ENCODE measurements at regions not wholly inside any gene's neighbourhood (a gene's known extent, or its start where the extent isn't known, plus 50 kb on each side); places are given as distances from the start of the nearest gene placed in this dataset.

GRCh38 chr5:2272755-2273154 is 390.0 kb upstream of the IRX4 start:
- FAIRE-seq: no peak
- no peak for DNase-seq (ENCODE audit: low spot score)

- no peak for DNase-seq (ENCODE audit: low spot score)
- no peak for FAIRE-seq
Measured at GRCh38 chr5:2272039-2272438, 389.3 kb upstream of the IRX4 start.

- DNase-seq (ENCODE audit: low spot score) (no peak), FAIRE-seq (peak; percentile 76)
Measured at GRCh38 chr5:2271316-2271715, 388.6 kb upstream of the IRX4 start.

- FAIRE-seq (no peak), DNase-seq (ENCODE audit: low spot score) (no peak)
Measured at GRCh38 chr5:2270467-2270866, 387.7 kb upstream of the IRX4 start.

GRCh38 chr5:2269656-2270055 is 386.9 kb upstream of the IRX4 start:
- DNase-seq (ENCODE audit: low spot score): no peak
- FAIRE-seq: no peak

GRCh38 chr5:2267991-2268390 is 385.3 kb upstream of the IRX4 start:
- FAIRE-seq (no peak), DNase-seq (ENCODE audit: low spot score) (no peak)

- DNase-seq (ENCODE audit: low spot score) (no peak), FAIRE-seq (no peak)
Measured at GRCh38 chr5:2266641-2267240, 384.0 kb upstream of the IRX4 start.

- FAIRE-seq: no peak
- no peak for DNase-seq (ENCODE audit: low spot score)
Measured at GRCh38 chr5:2265341-2265740, 382.6 kb upstream of the IRX4 start.

- FAIRE-seq: no peak
- no peak for DNase-seq (ENCODE audit: low spot score)
Measured at GRCh38 chr5:2263763-2264162, 381.0 kb upstream of the IRX4 start.

- FAIRE-seq (no peak), DNase-seq (ENCODE audit: low spot score) (no peak)
Measured at GRCh38 chr5:2262620-2263019, 379.9 kb upstream of the IRX4 start.

GRCh38 chr5:2261004-2261703 is 378.4 kb upstream of the IRX4 start:
- FAIRE-seq: no peak
- DNase-seq (ENCODE audit: low spot score): no peak

- DNase-seq (ENCODE audit: low spot score) (no peak), FAIRE-seq (no peak)
Measured at GRCh38 chr5:2260211-2261003, 377.7 kb upstream of the IRX4 start.

GRCh38 chr5:2259494-2260107 is 376.9 kb upstream of the IRX4 start:
- no peak for DNase-seq (ENCODE audit: low spot score)
- FAIRE-seq: no peak

- FAIRE-seq (no peak), DNase-seq (ENCODE audit: low spot score) (no peak)
Measured at GRCh38 chr5:2258861-2259260, 376.1 kb upstream of the IRX4 start.

- peak; percentile 20 for FAIRE-seq
- no peak for DNase-seq (ENCODE audit: low spot score)
Measured at GRCh38 chr5:2257326-2258244, 374.9 kb upstream of the IRX4 start.

- DNase-seq (ENCODE audit: low spot score): no peak
- FAIRE-seq: no peak
Measured at GRCh38 chr5:2256691-2257280, 374.1 kb upstream of the IRX4 start.

GRCh38 chr5:2255915-2256690 is 373.4 kb upstream of the IRX4 start:
- DNase-seq (ENCODE audit: low spot score): no peak
- FAIRE-seq: peak; percentile 84

GRCh38 chr5:2254880-2255750 is 372.4 kb upstream of the IRX4 start:
- DNase-seq (ENCODE audit: low spot score) (no peak), FAIRE-seq (peak; percentile 81)

- no peak for FAIRE-seq
- DNase-seq (ENCODE audit: low spot score): no peak
Measured at GRCh38 chr5:2254406-2254805, 371.7 kb upstream of the IRX4 start.
